B cell (primary cell): ENCODE measurements at regions not wholly inside any gene's neighbourhood (a gene's known extent, or its start where the extent isn't known, plus 50 kb on each side); places are given as distances from the start of the nearest gene placed in this dataset.

Source experiments
- EZH2 ChIP-seq: IDR thresholded peaks from 2 replicates; pipeline ENCODE4 v1.6.1; 2012; ENCODE audit warnings: borderline replicate concordance, low read depth, mild to moderate bottlenecking, moderate library complexity, low read length; ENCODE audit not compliant: insufficient read depth, poor library complexity, severe bottlenecking
- TF ChIP-seq, protein P1 (sequence below): fragments of 200-600 bp; IDR thresholded peaks from one replicate; pipeline ENCODE4 v1.8.0; 2022; ENCODE audit warnings: antibody characterized with exemption, mild to moderate bottlenecking

GRCh38 chr2:8361930-8362329, 319.9 kb upstream of the ID2 start:
- TF ChIP-seq, protein P1, sequence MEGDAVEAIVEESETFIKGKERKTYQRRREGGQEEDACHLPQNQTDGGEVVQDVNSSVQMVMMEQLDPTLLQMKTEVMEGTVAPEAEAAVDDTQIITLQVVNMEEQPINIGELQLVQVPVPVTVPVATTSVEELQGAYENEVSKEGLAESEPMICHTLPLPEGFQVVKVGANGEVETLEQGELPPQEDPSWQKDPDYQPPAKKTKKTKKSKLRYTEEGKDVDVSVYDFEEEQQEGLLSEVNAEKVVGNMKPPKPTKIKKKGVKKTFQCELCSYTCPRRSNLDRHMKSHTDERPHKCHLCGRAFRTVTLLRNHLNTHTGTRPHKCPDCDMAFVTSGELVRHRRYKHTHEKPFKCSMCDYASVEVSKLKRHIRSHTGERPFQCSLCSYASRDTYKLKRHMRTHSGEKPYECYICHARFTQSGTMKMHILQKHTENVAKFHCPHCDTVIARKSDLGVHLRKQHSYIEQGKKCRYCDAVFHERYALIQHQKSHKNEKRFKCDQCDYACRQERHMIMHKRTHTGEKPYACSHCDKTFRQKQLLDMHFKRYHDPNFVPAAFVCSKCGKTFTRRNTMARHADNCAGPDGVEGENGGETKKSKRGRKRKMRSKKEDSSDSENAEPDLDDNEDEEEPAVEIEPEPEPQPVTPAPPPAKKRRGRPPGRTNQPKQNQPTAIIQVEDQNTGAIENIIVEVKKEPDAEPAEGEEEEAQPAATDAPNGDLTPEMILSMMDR, result no peak
- TF ChIP-seq EZH2, result no peak
